GM12878 (cell line): ENCODE measurements at regions not wholly inside any gene's neighbourhood (a gene's known extent, or its start where the extent isn't known, plus 50 kb on each side); places are given as distances from the start of the nearest gene placed in this dataset.

ENCODE experiments used
- ATAC-seq: fragments of 200-7000 bp; cut with Tn5 transposase; 3 replicates; pipeline ENCODE4 v1.9.1; 2020; ENCODE audit warnings: mild to moderate bottlenecking, moderate library complexity
- BruUV-seq: library from RNA; stranded (reverse); fragments of 400-500 nt; replicated peaks from 2 replicates; lab custom pipeline; 2021; lab: Mats Ljungman, UMichigan
- CTCF ChIA-PET: fragments of 300-600 bp; sonication (Branson Sonifier 250); formaldehyde crosslinking; extraction: SDS; loops from one replicate; lab custom pipeline; 2021; ENCODE audit warnings: inconsistent platforms; lab: Yijun Ruan, JAX
- POLR2A ChIA-PET: fragments of 350-600 bp; formaldehyde crosslinking; extraction: SDS; loops from one replicate; lab custom pipeline; 2021; ENCODE audit warnings: inconsistent platforms; lab: Charles Lee
- RAD21 ChIA-PET: fragments of 300-600 bp; sonication (Branson Sonifier 250); formaldehyde crosslinking; loops from one replicate; lab custom pipeline; 2023; ENCODE audit warnings: antibody characterized with exemption; ENCODE audit not compliant: unreplicated experiment; lab: Charles Lee
- SMC1A ChIA-PET: fragments of 300-600 bp; sonication (Branson Sonifier 250); formaldehyde crosslinking; loops from one replicate; lab custom pipeline; 2023; ENCODE audit not compliant: unreplicated experiment, uncharacterized antibody; lab: Charles Lee
- DNase-seq: peaks from one replicate; pipeline ENCODE4 v3.0.0-alpha.2; 2011; ENCODE audit warnings: low read depth, low spot score
- FAIRE-seq: peaks from 3 replicates; lab custom pipeline; 2011; peaks lifted over from hg19 to GRCh38; lab: Jason Lieb, UNC
- H2AFZ ChIP-seq: 2 replicates; pipeline ENCODE4 v1.6.0; 2011; ENCODE audit warnings: low read depth, low read length, control low read depth; ENCODE audit not compliant: control insufficient read depth
- H3K27ac ChIP-seq: 2 replicates; pipeline ENCODE4 v1.5.1; 2011; ENCODE audit warnings: control low read depth; ENCODE audit not compliant: control insufficient read depth, insufficient read depth
- H3K27me3 ChIP-seq, 2 experiments: replicated peaks in 1 of 2; 2 replicates each; pipeline versions ENCODE4 v1.6.0 to v1.6.1; 2011; ENCODE audit warnings: low read length in 1 of 2; ENCODE audit not compliant: control insufficient read depth in 2 of 2, insufficient read depth in 2 of 2
- H3K36me3 ChIP-seq, 2 experiments: 2 replicates each; pipeline ENCODE4 v1.5.1; 2011; ENCODE audit warnings: low read length in 1 of 2; ENCODE audit not compliant: control insufficient read depth in 2 of 2, insufficient read depth in 2 of 2
- H3K4me1 ChIP-seq: 2 replicates; pipeline ENCODE4 v1.6.1; 2011; ENCODE audit warnings: mild to moderate bottlenecking, low read length, moderate library complexity, mixed read lengths; ENCODE audit not compliant: control insufficient read depth, insufficient read depth
- H3K4me2 ChIP-seq: 2 replicates; pipeline ENCODE4 v1.6.0; 2011; ENCODE audit warnings: control low read depth; ENCODE audit not compliant: control insufficient read depth, insufficient read depth
- H3K4me3 ChIP-seq: fragments of 200-600 bp; sonication (generic); 2 replicates; pipeline ENCODE4 v1.5.1; 2016
- H3K79me2 ChIP-seq: 2 replicates; pipeline ENCODE4 v1.6.0; 2011; ENCODE audit warnings: low read length; ENCODE audit not compliant: control insufficient read depth, insufficient read depth
- H3K9ac ChIP-seq: 2 replicates; pipeline ENCODE4 v1.8.0; 2011; ENCODE audit warnings: low read length, control low read depth, mixed read lengths; ENCODE audit not compliant: control insufficient read depth, insufficient read depth
- H3K9me3 ChIP-seq: replicated peaks from 3 replicates; pipeline ENCODE4 v1.5.1; 2011; ENCODE audit warnings: mild to moderate bottlenecking, low read length; ENCODE audit not compliant: control insufficient read depth, insufficient read depth
- H4K20me1 ChIP-seq: 2 replicates; pipeline ENCODE4 v1.6.0; 2011; ENCODE audit not compliant: control insufficient read depth, insufficient read depth
- BCL11A ChIP-seq: IDR thresholded peaks from 2 replicates; pipeline ENCODE4 v1.6.1; 2011; ENCODE audit warnings: low read depth, low read length
- BHLHE40 ChIP-seq, 2 experiments: fragments of 450-650 bp in 1 of 2; IDR thresholded peaks; 2 replicates each; pipeline ENCODE4 v1.6.1; 2011 to 2017; ENCODE audit warnings: low read depth in 2 of 2, borderline replicate concordance in 1 of 2, improper control_type of control experiment in 1 of 2, low read length in 1 of 2, mild to moderate bottlenecking in 1 of 2
- CEBPB ChIP-seq, 2 experiments: fragments of 150-350 bp in 1 of 2; IDR thresholded peaks; 2 replicates each; pipeline ENCODE4 v1.6.1; 2012 to 2014; ENCODE audit warnings: low read depth in 2 of 2, low read length in 2 of 2, borderline replicate concordance in 1 of 2, inconsistent platforms in 1 of 2
- EZH2 ChIP-seq: IDR thresholded peaks from 2 replicates; pipeline ENCODE4 v1.6.1; 2012; ENCODE audit warnings: low read depth, mild to moderate bottlenecking, control low read depth, inconsistent platforms, low read length, borderline replicate concordance; ENCODE audit not compliant: control insufficient read depth
- HCFC1 ChIP-seq: fragments of 150-350 bp; IDR thresholded peaks from 2 replicates; pipeline ENCODE4 v1.6.1; 2014; ENCODE audit warnings: low read length
- HDAC2 ChIP-seq: fragments of 200-600 bp; sonication (generic); IDR thresholded peaks from 2 replicates; pipeline ENCODE4 v1.6.1; 2017
- HSF1 ChIP-seq: fragments of 150-350 bp; IDR thresholded peaks from 2 replicates; pipeline ENCODE4 v1.6.1; 2014; ENCODE audit warnings: mild to moderate bottlenecking, low read depth, low read length
- IRF4 ChIP-seq: IDR thresholded peaks from 2 replicates; pipeline ENCODE4 v1.6.1; 2011; ENCODE audit warnings: low read depth, low read length
- JUNB ChIP-seq: IDR thresholded peaks from 2 replicates; pipeline ENCODE4 v1.6.1; 2016; ENCODE audit warnings: antibody characterized with exemption, mild to moderate bottlenecking
- NKRF ChIP-seq: fragments of 450-650 bp; conservative IDR thresholded peaks from 2 replicates; pipeline ENCODE4 v1.6.1; 2017; ENCODE audit warnings: mild to moderate bottlenecking, moderate library complexity
- POLR2AphosphoS2 ChIP-seq: IDR thresholded peaks from 2 replicates; pipeline ENCODE4 v1.6.1; 2011; ENCODE audit warnings: low read depth, mild to moderate bottlenecking, low read length, improper control_type of control experiment, moderate library complexity
- SMAD5 ChIP-seq: IDR thresholded peaks from 2 replicates; pipeline ENCODE4 v1.6.1; 2016; ENCODE audit warnings: antibody characterized with exemption, low read depth
- SREBF1 ChIP-seq: IDR thresholded peaks from 2 replicates; pipeline ENCODE4 v1.6.1; 2012; ENCODE audit warnings: mild to moderate bottlenecking, low read length
- TCF12 ChIP-seq: IDR thresholded peaks from 2 replicates; pipeline ENCODE4 v1.6.1; 2011; ENCODE audit warnings: low read depth, mild to moderate bottlenecking, low read length
- ZNF687 ChIP-seq: fragments of 450-650 bp; IDR thresholded peaks from 2 replicates; pipeline ENCODE4 v1.6.1; 2017; ENCODE audit warnings: mild to moderate bottlenecking, moderate library complexity
- ZSCAN29 ChIP-seq: fragments of 450-650 bp; IDR thresholded peaks from 2 replicates; pipeline ENCODE4 v1.6.1; 2017; ENCODE audit warnings: mild to moderate bottlenecking, moderate library complexity
- WGBS: methylation state at CpG from one replicate; pipeline ENCODE4 v1.1.6; 2016; ENCODE audit warnings: low lambda C conversion rate; ENCODE audit not compliant: insufficient replicate concordance, insufficient coverage; ENCODE audit errors: missing lambda C conversion rate; 5-methylcytosine and 5-hydroxymethylcytosine counted together
- in situ Hi-C: fragments of 300-500 bp; cut with MboI; formaldehyde crosslinking; loops from 9 replicates; pipeline ENCODE4 v1.14.3; 2018; ENCODE audit warnings: mixed read lengths
- intact Hi-C: fragments of 100-400 bp; cut with micrococcal nuclease; formaldehyde crosslinking; loops from one replicate; pipeline ENCODE4 v1.14.2; 2022; ENCODE audit not compliant: unreplicated experiment
- TF ChIP-seq, protein P1 (sequence below): fragments of 450-650 bp; IDR thresholded peaks from 2 replicates; pipeline ENCODE4 v1.6.1; 2017; ENCODE audit warnings: mild to moderate bottlenecking

- POLR2A ChIA-PET = no interaction called here
- Histone ChIP-seq H3K4me2 (no peak overlapping the region), H3K36me3 (no peaks in the 10 kb centered on the region), H2AFZ (no peak overlapping the region), H3K9ac (no peak overlapping the region), H4K20me1 (no peaks in the 10 kb centered on the region), H3K27me3 (no peaks in the 10 kb centered on the region; a peak in 1 of 4 replicates), H3K27ac (no peak overlapping the region), H3K4me1 (peaks cover 4% of the 10 kb centered on the region), H3K79me2 (no peaks in the 10 kb centered on the region), H3K9me3 (no peaks in the 10 kb centered on the region), H3K4me3 (no peak overlapping the region)
- no peak for FAIRE-seq
- intact Hi-C loops = no loop called here
- no TSS peak for BruUV-seq
- 70% methylated on average over 5 of the region's 5 CpGs for WGBS
- in situ Hi-C loops = loop anchor here (25.0 kb wide), 1 partner anchor 888 kb away; no protein-coding TSS in a partner anchor
- no peak for ATAC-seq
- RAD21 ChIA-PET = no interaction called here
- CTCF ChIA-PET = no interaction called here
- no peak for DNase-seq
- SMC1A ChIA-PET = interaction anchor here (0.7 to 1.9 kb wide), 5 partner anchors 9 to 27 kb away, joined by 3 to 5 read pairs (median 4); no protein-coding TSS in a partner anchor
- TF ChIP-seq HCFC1 (no peak), TCF12 (no peak), CEBPB (IDR thresholded peaks at IDR 0.05; ENCODE audit: borderline replicate concordance in 1 of 2, low read depth in 2 of 2, low read length in 2 of 2) (no peak), NKRF (no peak), HDAC2 (no peak), IRF4 (no peak), BHLHE40 (IDR thresholded peaks at IDR 0.05; ENCODE audit: borderline replicate concordance in 1 of 2, low read depth in 2 of 2, low read length in 1 of 2) (no peak), SREBF1 (no peak), POLR2AphosphoS2 (no peak), HSF1 (no peak), SMAD5 (no peak), ZNF687 (no peak), EZH2 (no peak), BCL11A (no peak), ZSCAN29 (no peak), JUNB (no peak)
- TF ChIP-seq, protein P1, sequence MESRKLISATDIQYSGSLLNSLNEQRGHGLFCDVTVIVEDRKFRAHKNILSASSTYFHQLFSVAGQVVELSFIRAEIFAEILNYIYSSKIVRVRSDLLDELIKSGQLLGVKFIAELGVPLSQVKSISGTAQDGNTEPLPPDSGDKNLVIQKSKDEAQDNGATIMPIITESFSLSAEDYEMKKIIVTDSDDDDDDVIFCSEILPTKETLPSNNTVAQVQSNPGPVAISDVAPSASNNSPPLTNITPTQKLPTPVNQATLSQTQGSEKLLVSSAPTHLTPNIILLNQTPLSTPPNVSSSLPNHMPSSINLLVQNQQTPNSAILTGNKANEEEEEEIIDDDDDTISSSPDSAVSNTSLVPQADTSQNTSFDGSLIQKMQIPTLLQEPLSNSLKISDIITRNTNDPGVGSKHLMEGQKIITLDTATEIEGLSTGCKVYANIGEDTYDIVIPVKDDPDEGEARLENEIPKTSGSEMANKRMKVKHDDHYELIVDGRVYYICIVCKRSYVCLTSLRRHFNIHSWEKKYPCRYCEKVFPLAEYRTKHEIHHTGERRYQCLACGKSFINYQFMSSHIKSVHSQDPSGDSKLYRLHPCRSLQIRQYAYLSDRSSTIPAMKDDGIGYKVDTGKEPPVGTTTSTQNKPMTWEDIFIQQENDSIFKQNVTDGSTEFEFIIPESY = no peak
These were observed 574.3 kb upstream of the DIPK2B start for GRCh38 chrX:45774961-45775360.
